HEK293 (cell line): ENCODE measurements at regions not wholly inside any gene's neighbourhood (a gene's known extent, or its start where the extent isn't known, plus 50 kb on each side); places are given as distances from the start of the nearest gene placed in this dataset.

Experiments used
- CTCF ChIA-PET: fragments of 350-600 bp; formaldehyde crosslinking; extraction: SDS; loops from one replicate; lab custom pipeline; 2021; ENCODE audit warnings: antibody characterized with exemption; lab: Yijun Ruan, JAX
- POLR2A ChIA-PET: fragments of 300-600 bp; formaldehyde crosslinking; extraction: SDS; loops from one replicate; lab custom pipeline; 2020; ENCODE audit warnings: antibody characterized with exemption, inconsistent platforms; lab: Yijun Ruan, JAX
- H3K27ac ChIP-seq: fragments of 200-500 bp; sonication (Bioruptor generic); 2 replicates; pipeline ENCODE4 v1.5.1; 2014; ENCODE audit warnings: low read depth, low read length, control low read depth, inconsistent platforms; ENCODE audit errors: extremely low read depth
- H3K36me3 ChIP-seq, 2 experiments: fragments of 200-500 bp in 1 of 2; sonication (Bioruptor generic) in 1 of 2; 1 replicate in 1 of 2; 2 replicates in 1 of 2; pipeline ENCODE4 v1.5.1; 2014 to 2017; ENCODE audit warnings: inconsistent platforms in 2 of 2, low read length in 2 of 2; ENCODE audit not compliant: control insufficient read depth in 2 of 2, insufficient read depth in 1 of 2
- H3K4me1 ChIP-seq: fragments of 200-500 bp; sonication (Bioruptor generic); 2 replicates; pipeline ENCODE4 v1.5.1; 2014; ENCODE audit warnings: mild to moderate bottlenecking, low read length, inconsistent platforms; ENCODE audit not compliant: control insufficient read depth, insufficient read depth
- H3K4me3 ChIP-seq: 2 replicates; pipeline ENCODE4 v1.5.1; 2011; ENCODE audit warnings: low read depth, mild to moderate bottlenecking, control low read depth, low read length, moderate library complexity
- H3K9me3 ChIP-seq: fragments of 200-500 bp; sonication (Bioruptor generic); 2 replicates; pipeline ENCODE4 v1.5.1; 2014; ENCODE audit warnings: low read depth, low read length, inconsistent platforms; ENCODE audit not compliant: control insufficient read depth, insufficient read depth
- EGR2 ChIP-seq: fragments of 450-650 bp; formaldehyde crosslinking; IDR thresholded peaks from 2 replicates; pipeline ENCODE4 v1.5.1; 2016; ENCODE audit warnings: low read depth, missing biosample characterization, missing genetic modification characterization
- ZNF585B ChIP-seq: fragments of 450-650 bp; formaldehyde crosslinking; IDR thresholded peaks from 2 replicates; pipeline ENCODE4 v1.5.1; 2016; ENCODE audit warnings: missing biosample characterization, missing genetic modification characterization
- TF ChIP-seq, protein P1 (sequence below): fragments of 450-650 bp; formaldehyde crosslinking; IDR thresholded peaks from 2 replicates; pipeline ENCODE4; 2016; ENCODE audit warnings: missing biosample characterization, missing genetic modification characterization

DNA sequence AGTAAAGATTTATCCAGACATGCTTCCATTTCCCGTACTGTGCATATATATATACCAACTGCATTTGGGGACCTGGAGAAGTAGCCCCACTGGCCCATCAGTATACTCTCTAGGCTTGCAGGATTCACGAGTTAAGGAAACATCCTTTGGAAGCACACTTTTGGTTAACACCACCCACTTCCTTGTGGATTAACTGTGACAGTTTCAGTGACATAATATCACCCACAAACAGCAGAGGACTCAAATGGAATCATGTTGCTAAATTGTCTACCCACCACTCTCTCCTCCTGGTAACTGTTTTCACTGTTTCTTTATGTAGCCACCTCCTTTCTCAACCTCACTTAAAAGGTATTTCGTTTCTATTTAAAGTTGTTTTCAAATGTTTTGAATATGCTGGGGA lies 55.0 kb downstream of the PROKR2 start:
- ChIA-PET POLR2A (no interaction called here), CTCF (no interaction called here)
- H3K27ac ChIP-seq = no peak overlapping the region
- H3K9me3 ChIP-seq = no peaks in the 10 kb centered on the region
- no peaks in the 10 kb centered on the region for H3K4me1 ChIP-seq
- no peak overlapping the region for H3K4me3 ChIP-seq
- 0 out of 2 replicates have a peak, but pooled peaks have one; percentile 15 for TF ChIP-seq EGR2 (tag by site-specific recombination)
- TF ChIP-seq ZNF585B (tag by site-specific recombination) = no peak
- TF ChIP-seq, all 188 proteins: peak for 1
- H3K36me3 ChIP-seq = no peaks in the 10 kb centered on the region

DNA sequence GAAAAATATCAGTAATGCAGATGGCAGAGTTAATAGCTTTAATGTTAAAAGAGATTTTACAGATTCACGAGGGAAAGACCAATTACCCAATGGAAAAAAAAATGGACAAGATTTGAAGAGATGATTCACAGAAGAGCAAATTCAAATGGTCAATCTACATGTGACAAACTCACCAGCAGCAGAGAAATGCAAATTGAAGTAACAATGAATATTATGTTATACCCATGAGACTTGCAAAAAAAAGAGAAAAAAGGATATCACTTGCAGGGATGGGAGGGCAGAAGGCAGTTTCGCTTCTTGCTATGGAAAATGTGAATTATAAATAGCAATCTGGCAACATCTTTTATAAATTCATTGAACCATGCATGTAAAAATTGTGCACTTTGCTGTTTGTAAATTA lies 55.9 kb downstream of the PROKR2 start:
- Histone ChIP-seq H3K9me3 (no peaks in the 10 kb centered on the region), H3K4me1 (no peaks in the 10 kb centered on the region), H3K36me3 (no peaks in the 10 kb centered on the region), H3K4me3 (no peak overlapping the region), H3K27ac (no peak overlapping the region)
- POLR2A ChIA-PET = no interaction called here
- TF ChIP-seq, protein P1, sequence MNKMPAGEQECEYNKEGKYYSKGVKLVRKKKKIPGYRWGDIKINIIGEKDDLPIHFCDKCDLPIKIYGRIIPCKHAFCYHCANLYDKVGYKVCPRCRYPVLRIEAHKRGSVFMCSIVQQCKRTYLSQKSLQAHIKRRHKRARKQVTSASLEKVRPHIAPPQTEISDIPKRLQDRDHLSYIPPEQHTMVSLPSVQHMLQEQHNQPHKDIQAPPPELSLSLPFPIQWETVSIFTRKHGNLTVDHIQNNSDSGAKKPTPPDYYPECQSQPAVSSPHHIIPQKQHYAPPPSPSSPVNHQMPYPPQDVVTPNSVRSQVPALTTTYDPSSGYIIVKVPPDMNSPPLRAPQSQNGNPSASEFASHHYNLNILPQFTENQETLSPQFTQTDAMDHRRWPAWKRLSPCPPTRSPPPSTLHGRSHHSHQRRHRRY (tag by site-specific recombination) = no peak
- CTCF ChIA-PET = interaction anchor here (0.9 kb wide), 1 partner anchor 187 kb away, joined by 4 read pairs; no protein-coding TSS in a partner anchor
